ENCODE measurements at regions not wholly inside any gene's neighbourhood (a gene's known extent, or its start where the extent isn't known, plus 50 kb on each side); places are given as distances from the start of the nearest gene placed in this dataset.

GRCh38 chr9:88646539-88647300 lies 111.7 kb downstream of the NXNL2 start:
- TF ChIP-seq CTCF (IDR thresholded peaks at IDR 0.05), result no peak
- no peak for TF ChIP-seq MAX (CRISPR knock-in tag; IDR thresholded peaks at IDR 0.05)
- TF ChIP-seq MXD4 (CRISPR knock-in tag; IDR thresholded peaks at IDR 0.05; ENCODE audit: borderline replicate concordance), result no peak
- no peak for TF ChIP-seq MLX (CRISPR knock-in tag; IDR thresholded peaks at IDR 0.05)
- no peak for TF ChIP-seq AFF4 (CRISPR knock-in tag; IDR thresholded peaks at IDR 0.05; ENCODE audit: borderline replicate concordance)
- TF ChIP-seq FOXP4 (CRISPR knock-in tag; IDR thresholded peaks at IDR 0.05), result no peak
- TF ChIP-seq E2F4 (CRISPR knock-in tag; IDR thresholded peaks at IDR 0.05; ENCODE audit: borderline replicate concordance, low read depth), result no peak

Data from WTC11 (cell line).